ENCODE measurements at regions not wholly inside any gene's neighbourhood (a gene's known extent, or its start where the extent isn't known, plus 50 kb on each side); places are given as distances from the start of the nearest gene placed in this dataset.

GRCh38 chr3:23103764-23104163 lies 99.4 kb upstream of the UBE2E2 start:
- DNase-seq (ENCODE audit: extremely low read depth in 1 of 4, low spot score in 3 of 4): no peak
- Histone ChIP-seq H4K20me1 (replicated peaks; ENCODE audit: control insufficient read depth, insufficient read depth, low read length) (no peaks in the 10 kb centered on the region), H3K4me2 (ENCODE audit: insufficient read depth, low read length) (no peak overlapping the region), H3K9me3 (replicated peaks; ENCODE audit: control insufficient read depth, insufficient read depth, low read depth, low read length) (no peaks in the 10 kb centered on the region; the same call in 1 of the 2 replicates), H2AFZ (ENCODE audit: low read depth, low read length) (no peak overlapping the region), H3K36me3 (ENCODE audit: control insufficient read depth, insufficient read depth, low read length) (no peaks in the 10 kb centered on the region), H3K4me3 (no peak overlapping the region), H3K27me3 (ENCODE audit: control insufficient read depth in 2 of 2, insufficient read depth in 2 of 2, low read length in 2 of 2) (no peaks in the 10 kb centered on the region), H3K27ac (ENCODE audit: extremely low read depth, low read depth, low read length) (no peak overlapping the region), H3K9ac (ENCODE audit: insufficient read depth in 1 of 2, low read depth in 2 of 2, low read length in 2 of 2) (no peak overlapping the region), H3K9me1 (ENCODE audit: control insufficient read depth, insufficient read depth, low read length) (no peaks in the 10 kb centered on the region), H3K4me1 (replicated peaks in 1 of 2; ENCODE audit: control insufficient read depth in 2 of 2, insufficient read depth in 2 of 2, low read length in 2 of 2) (no peaks in the 10 kb centered on the region), H3K79me2 (ENCODE audit: control insufficient read depth, insufficient read depth, low read length) (no peaks in the 10 kb centered on the region)
- no peak for FAIRE-seq
- BruUV-seq (replicated peaks): no TSS peak
- ATAC-seq: no peak
- TF ChIP-seq, protein P1, sequence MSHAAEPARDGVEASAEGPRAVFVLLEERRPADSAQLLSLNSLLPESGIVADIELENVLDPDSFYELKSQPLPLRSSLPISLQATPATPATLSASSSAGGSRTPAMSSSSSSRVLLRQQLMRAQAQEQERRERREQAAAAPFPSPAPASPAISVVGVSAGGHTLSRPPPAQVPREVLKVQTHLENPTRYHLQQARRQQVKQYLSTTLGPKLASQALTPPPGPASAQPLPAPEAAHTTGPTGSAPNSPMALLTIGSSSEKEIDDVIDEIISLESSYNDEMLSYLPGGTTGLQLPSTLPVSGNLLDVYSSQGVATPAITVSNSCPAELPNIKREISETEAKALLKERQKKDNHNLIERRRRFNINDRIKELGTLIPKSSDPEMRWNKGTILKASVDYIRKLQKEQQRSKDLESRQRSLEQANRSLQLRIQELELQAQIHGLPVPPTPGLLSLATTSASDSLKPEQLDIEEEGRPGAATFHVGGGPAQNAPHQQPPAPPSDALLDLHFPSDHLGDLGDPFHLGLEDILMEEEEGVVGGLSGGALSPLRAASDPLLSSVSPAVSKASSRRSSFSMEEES (CRISPR knock-in tag; IDR thresholded peaks at IDR 0.05): peak; percentile 53
- TF ChIP-seq TCFL5 (CRISPR knock-in tag; conservative IDR thresholded peaks at IDR 0.05): no peak
- in situ Hi-C loops (cut with MboI) (no loop called here), intact Hi-C loops (cut with micrococcal nuclease) (no loop called here)
- POLR2A ChIA-PET: no interaction called here
- 0% methylated on average over 1 of the region's 1 CpG for WGBS (ENCODE audit: insufficient coverage, low coverage, missing lambda C conversion rate)
- CTCF ChIA-PET (ENCODE audit: low intra/inter-chr PET ratio): no interaction called here

DNA sequence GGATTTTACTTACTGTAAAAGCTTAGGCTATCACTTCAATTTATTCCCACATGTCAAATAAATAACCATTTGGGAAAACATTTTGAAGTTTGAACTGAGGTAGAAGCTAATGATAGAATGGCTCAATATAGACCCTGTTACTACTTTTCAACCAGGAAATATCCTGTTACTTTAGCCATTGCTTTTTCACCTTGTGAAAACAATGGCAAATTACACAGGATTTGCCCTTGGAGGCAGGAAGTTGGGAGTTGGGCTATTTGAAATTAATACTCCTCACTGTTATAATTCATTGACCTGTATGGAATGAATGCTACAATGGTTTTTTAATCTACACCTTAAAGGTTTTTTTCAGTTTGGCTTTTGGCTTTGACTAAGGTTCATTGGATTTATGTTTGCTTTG lies 98.1 kb upstream of the UBE2E2 start:
- no peak overlapping the region for H3K27ac ChIP-seq (ENCODE audit: extremely low read depth, low read depth, low read length)
- H3K9ac ChIP-seq (ENCODE audit: insufficient read depth in 1 of 2, low read depth in 2 of 2, low read length in 2 of 2): no peak overlapping the region
- intact Hi-C loops (cut with micrococcal nuclease): no loop called here
- H3K79me2 ChIP-seq (ENCODE audit: control insufficient read depth, insufficient read depth, low read length): no peaks in the 10 kb centered on the region
- in situ Hi-C loops (cut with MboI): no loop called here
- DNase-seq (ENCODE audit: extremely low read depth in 1 of 4, low spot score in 3 of 4): no peak
- no peaks in the 10 kb centered on the region for H3K9me1 ChIP-seq (ENCODE audit: control insufficient read depth, insufficient read depth, low read length)
- no peak overlapping the region for H2AFZ ChIP-seq (ENCODE audit: low read depth, low read length)
- no peaks in the 10 kb centered on the region for H3K4me1 ChIP-seq (replicated peaks in 1 of 2; ENCODE audit: control insufficient read depth in 2 of 2, insufficient read depth in 2 of 2, low read length in 2 of 2)
- H3K4me2 ChIP-seq (ENCODE audit: insufficient read depth, low read length): no peak overlapping the region
- H3K4me3 ChIP-seq: no peak overlapping the region
- ATAC-seq: no peak
- no peaks in the 10 kb centered on the region for H3K36me3 ChIP-seq (ENCODE audit: control insufficient read depth, insufficient read depth, low read length)
- no peaks in the 10 kb centered on the region for H3K27me3 ChIP-seq (ENCODE audit: control insufficient read depth in 2 of 2, insufficient read depth in 2 of 2, low read length in 2 of 2)
- POLR2A ChIA-PET: no interaction called here
- TF ChIP-seq HDAC6 (IDR thresholded peaks at IDR 0.05; ENCODE audit: low read depth, low read length) (no peak), SIN3A (IDR thresholded peaks at IDR 0.05; ENCODE audit: borderline replicate concordance in 2 of 2, control insufficient read depth in 1 of 2, low read depth in 2 of 2, low read length in 2 of 2) (no peak), RBM22 (IDR thresholded peaks at IDR 0.05; ENCODE audit: low read depth, low read length, poor library complexity, severe bottlenecking) (no peak)
- BruUV-seq (replicated peaks): no TSS peak
- CTCF ChIA-PET (ENCODE audit: low intra/inter-chr PET ratio): no interaction called here
- no peak for FAIRE-seq
- no peaks in the 10 kb centered on the region for H4K20me1 ChIP-seq (replicated peaks; ENCODE audit: control insufficient read depth, insufficient read depth, low read length)
- no peaks in the 10 kb centered on the region; the same call in 1 of the 2 replicates for H3K9me3 ChIP-seq (replicated peaks; ENCODE audit: control insufficient read depth, insufficient read depth, low read depth, low read length)
